ENCODE measurements at regions not wholly inside any gene's neighbourhood (a gene's known extent, or its start where the extent isn't known, plus 50 kb on each side); places are given as distances from the start of the nearest gene placed in this dataset.

- DNase-seq, result no peak
Measured at GRCh38 chr2:120441744-120442471, 96.0 kb downstream of the INHBB start.

GRCh38 chr2:120442541-120442922, 96.6 kb downstream of the INHBB start:
- DNase-seq, result no peak

- no peak for DNase-seq
Measured at GRCh38 chr2:120442923-120443571, 97.1 kb downstream of the INHBB start.

DNA sequence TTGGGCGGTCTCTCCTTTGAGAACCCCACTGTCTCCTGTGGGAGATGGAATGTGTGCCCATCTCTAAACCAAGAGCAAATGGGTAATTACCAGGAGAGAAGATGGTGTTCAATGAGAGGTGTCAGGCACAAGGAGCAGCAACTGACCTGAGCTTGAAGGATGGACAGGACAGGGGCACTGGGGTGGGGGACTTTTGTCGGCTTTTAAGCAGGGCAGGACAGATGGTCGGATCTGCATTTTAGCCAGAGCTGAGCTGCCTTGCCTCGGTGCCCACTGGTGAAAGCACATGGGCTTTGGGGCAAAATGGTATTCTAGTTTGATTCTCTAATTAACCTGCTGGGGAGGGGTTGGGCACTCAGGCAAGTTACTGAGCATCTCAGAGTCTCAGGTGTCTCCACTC, 98.0 kb downstream of the INHBB start:
- DNase-seq, result no peak

GRCh38 chr2:120444691-120445240, 98.8 kb downstream of the INHBB start:
- DNase-seq, result no peak

DNA sequence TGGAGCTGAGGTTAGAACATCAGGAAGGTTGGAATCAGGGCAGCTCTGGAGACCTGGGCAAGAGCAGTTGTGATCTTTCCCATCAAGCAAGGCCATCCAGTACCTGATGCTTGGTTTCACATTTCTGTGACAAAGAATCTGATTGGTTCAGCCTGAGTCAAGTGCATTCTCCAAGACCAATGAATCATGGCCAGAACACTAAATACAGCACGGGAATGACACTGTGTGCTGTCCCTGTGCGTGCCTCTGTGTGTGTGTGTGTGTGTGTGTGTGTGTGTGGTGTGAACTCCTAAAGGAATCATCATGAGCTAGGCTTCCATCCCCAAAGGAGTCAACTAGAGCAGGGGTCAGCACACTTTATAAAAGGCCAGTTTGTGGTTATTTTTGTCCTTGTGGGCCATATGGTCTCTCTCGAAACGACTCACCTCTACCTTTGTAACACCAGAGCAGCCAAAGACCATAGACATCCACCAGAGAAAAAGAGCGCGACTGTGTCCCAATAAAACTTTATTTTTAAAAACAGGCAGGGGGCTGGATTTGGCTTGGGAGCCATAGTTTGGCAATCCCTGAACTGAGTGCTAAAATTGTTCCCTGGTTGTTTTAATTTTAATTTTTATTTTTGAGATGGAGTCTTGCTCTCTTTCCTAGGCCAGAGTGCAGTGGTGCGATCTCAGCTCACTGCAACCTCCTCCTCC, 99.7 kb downstream of the INHBB start:
- DNase-seq, result no peak

GRCh38 chr2:120446236-120447126, 100.5 kb downstream of the INHBB start:
- no peak for DNase-seq

GRCh38 chr2:120447127-120447785, 101.3 kb downstream of the INHBB start:
- DNase-seq, result no peak

- DNase-seq, result no peak
Measured at GRCh38 chr2:120448436-120448835, 102.5 kb downstream of the INHBB start.

- DNase-seq, result no peak
Measured at GRCh38 chr2:120448961-120449810, 103.2 kb downstream of the INHBB start.

GRCh38 chr2:120450196-120450820, 104.4 kb downstream of the INHBB start:
- no peak for DNase-seq

GRCh38 chr2:120451334-120451733, 105.4 kb downstream of the INHBB start:
- no peak for DNase-seq

DNA sequence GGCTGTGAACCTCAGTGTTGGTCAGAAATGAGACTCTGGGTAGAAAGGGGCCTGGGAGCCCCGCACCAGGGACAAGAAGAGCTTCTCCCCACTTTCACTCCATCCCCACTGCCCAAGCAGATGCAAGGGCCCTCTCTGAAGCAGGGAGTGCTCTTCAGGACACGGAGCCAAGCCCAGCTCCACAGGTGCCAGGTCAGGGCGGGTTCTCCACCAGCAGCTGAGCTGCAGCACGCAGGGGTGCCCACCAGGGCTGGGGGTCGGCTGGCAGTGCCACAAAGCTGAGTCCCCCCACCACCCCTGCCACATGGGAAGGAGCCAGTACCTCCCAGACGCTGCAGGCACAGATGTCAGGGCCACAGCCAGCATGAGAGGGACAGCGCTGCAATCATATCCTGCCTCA, 106.2 kb downstream of the INHBB start:
- no peak for DNase-seq

DNA sequence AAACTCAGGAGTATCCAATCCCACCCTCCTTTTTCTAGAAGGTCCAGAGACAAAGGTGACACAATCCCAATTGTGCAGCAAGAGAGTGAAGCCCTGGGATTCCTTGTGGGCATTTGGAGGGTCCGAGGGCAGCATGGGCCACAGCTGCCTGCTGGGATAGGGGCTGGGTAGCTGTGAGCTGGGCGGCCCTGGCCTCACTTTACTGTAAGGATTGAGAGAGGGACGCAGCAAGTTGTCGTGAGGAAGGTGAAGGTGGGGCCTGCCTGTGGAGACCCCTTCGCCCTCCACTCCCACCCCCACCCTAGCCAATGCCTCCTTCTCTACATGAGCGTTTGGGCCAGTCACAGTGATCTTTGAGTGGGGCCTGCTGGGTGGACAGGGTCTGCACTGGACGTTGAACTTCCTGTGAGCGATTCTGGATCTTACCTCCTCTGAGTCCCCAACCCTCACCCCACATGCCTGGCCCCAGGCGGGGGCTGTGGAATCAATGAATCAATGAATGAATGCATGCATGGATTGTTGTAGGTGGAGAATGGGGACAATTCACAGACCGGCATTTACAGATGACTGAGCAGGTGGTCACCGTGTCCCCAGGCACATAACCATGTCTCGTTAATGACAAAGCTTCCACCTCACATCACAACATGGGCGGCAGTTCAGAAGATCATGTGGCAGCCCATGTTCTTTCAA, 107.2 kb downstream of the INHBB start:
- no peak for DNase-seq

DNA sequence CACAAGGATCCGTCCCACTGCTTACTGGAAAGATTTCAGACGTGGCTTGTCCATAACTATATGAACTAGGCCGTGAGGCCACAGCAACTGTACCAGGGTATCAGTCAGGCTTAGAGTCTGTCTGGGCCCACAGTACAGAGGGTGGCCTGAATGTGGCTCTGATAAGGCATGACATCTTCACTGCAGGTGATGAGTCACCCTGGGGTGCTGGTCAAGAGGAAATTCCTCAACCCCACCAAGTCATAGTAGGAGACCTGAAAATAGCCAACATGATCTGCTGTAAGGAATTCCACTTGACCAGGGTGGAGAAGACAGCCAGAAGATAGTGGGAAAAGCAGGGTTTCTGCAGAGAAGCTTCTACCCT, 107.7 kb downstream of the INHBB start:
- no peak for DNase-seq

DNA sequence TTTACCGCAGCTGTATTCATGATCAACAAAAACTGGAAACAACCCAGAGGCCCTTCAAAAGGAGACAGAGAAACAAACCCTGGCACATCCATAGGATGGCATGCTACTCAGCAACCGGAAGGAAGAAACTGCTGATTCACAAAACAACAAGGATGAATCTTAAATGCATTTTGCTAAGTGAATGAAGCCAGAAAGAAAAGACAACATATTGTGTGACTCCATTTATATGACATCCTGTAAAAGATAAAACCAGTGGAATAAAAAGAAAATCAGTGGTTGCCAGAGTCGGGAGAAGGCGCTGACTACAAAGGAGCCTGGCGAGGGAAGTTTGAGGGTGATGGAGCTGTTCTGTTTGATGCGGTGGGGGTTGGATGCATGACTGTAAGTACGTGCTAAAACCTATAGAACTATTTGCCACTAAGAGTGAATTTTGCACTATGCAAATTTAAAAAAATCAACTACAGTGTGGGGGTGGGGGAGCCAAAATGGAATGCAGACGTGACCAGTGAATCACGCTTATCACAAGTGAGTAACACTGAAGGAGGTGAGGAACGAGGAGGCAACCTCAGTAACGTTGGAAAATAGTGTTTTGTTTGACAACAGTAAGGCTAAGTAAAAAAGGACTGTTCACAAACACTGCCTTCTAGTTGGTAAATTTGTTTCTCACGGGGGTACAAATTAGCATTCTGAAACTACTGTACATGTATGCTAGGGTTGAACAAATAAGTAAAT, 108.9 kb downstream of the INHBB start:
- DNase-seq, result no peak

GRCh38 chr2:120455390-120455789, 109.5 kb downstream of the INHBB start:
- no peak for DNase-seq

- no peak for DNase-seq
Measured at GRCh38 chr2:120456867-120457266, 110.9 kb downstream of the INHBB start.

GRCh38 chr2:120460511-120460910, 114.6 kb downstream of the INHBB start:
- DNase-seq, result no peak

Measured in activated CD4-positive, alpha-beta T cell treated with anti-CD3 and anti-CD28 coated beads for 4 hours (primary cell).